GM19438 (cell line): ENCODE measurements at regions not wholly inside any gene's neighbourhood (a gene's known extent, or its start where the extent isn't known, plus 50 kb on each side); places are given as distances from the start of the nearest gene placed in this dataset.

ENCODE experiments used
- ATAC-seq: cut with Tn5 transposase; IDR thresholded peaks from one replicate; pipeline ENCODE4 v1.9.1; 2021; ENCODE audit warnings: low read depth; ENCODE audit not compliant: unreplicated experiment

DNA sequence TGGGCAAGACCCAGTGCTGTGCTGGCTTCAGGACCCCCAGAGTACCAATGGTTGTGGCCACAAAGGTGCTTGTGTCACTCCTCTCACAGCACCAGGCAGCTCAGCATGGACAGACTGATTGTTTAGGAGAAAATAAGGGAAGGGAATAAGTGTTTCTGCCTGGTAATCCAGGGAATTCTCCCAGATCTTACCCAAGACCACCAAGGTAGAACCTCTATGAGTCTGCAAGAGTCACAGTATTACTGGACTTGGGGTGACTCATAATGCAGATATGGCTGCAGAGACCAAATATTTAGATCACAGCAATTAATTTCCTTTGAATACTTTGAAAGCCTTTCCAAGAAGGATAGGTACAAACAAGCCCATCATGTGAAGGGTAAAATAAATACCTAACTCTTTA is 1178.3 kb upstream of the FLRT2 start:
- no peak for ATAC-seq

GRCh38 chr14:84361476-84361875 is 1168.5 kb upstream of the FLRT2 start:
- no peak for ATAC-seq

DNA sequence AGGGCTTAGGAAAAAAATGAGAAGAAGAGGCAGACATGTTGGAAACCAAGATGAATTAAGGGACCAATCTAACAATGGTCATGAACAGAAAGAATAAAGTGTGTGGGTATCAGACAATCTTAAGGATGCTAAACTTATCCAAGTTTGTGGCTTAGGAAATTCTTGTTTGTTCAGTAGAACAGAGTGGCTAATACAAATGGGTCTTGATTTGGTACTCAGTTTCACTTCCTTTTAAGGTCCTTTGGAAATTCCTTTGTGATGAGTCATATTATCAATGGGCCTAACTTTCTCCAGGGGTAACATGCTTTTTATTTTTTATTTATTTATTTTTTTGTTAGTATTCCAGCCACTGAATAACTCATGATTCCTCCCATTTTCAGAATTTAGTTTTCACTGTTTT is 1154.7 kb upstream of the FLRT2 start:
- no peak for ATAC-seq

GRCh38 chr14:84390010-84390409 is 1139.9 kb upstream of the FLRT2 start:
- no peak for ATAC-seq

- no peak for ATAC-seq
Observed at GRCh38 chr14:84397631-84398030, 1132.3 kb upstream of the FLRT2 start.

GRCh38 chr14:84399296-84399910 is 1130.5 kb upstream of the FLRT2 start:
- ATAC-seq: no peak

DNA sequence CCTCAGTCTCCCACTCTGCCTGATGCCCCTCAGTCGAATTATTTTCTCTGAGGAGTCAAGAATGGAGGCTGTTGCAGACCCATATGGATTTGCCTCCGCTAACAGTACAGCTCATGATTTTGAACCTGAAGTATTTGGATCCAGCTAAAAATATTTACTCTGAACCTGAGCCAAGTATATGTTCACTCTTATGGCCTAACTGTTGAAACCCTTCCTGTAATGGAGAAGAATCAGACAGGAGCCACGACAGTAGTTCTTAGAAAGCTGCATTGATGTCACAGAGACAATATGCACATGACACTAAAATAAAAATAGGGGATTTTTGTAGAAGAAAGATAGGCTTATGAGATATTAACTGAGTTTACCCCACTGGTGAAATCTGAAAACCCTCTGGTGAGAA is 1128.3 kb upstream of the FLRT2 start:
- ATAC-seq: no peak

GRCh38 chr14:84403585-84403984 is 1126.4 kb upstream of the FLRT2 start:
- ATAC-seq: no peak

DNA sequence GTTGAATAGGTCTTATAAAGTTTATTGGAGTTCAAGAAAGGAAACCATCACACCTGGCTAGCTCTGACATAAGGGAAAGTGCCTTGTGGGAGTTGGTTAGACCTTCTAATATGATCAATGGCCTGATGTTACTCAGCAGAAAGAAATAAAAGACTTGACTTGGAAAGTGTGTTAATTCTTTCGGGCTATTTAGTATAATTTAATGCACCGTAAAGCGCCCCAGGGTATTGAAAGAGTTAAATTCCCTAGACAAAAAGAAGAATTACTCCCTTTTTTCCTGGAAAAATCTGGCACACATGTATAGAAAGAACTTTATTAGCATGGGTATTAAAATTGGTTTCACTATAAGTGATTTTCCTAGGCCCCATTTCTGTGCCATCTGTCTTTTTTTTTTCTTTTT is 1125.7 kb upstream of the FLRT2 start:
- ATAC-seq: no peak

- ATAC-seq: no peak
Observed at GRCh38 chr14:84409435-84409834, 1120.5 kb upstream of the FLRT2 start.

GRCh38 chr14:84410344-84410743 is 1119.6 kb upstream of the FLRT2 start:
- no peak for ATAC-seq

GRCh38 chr14:84420221-84420620 is 1109.7 kb upstream of the FLRT2 start:
- no peak for ATAC-seq

GRCh38 chr14:84421621-84422020 is 1108.3 kb upstream of the FLRT2 start:
- ATAC-seq: no peak

DNA sequence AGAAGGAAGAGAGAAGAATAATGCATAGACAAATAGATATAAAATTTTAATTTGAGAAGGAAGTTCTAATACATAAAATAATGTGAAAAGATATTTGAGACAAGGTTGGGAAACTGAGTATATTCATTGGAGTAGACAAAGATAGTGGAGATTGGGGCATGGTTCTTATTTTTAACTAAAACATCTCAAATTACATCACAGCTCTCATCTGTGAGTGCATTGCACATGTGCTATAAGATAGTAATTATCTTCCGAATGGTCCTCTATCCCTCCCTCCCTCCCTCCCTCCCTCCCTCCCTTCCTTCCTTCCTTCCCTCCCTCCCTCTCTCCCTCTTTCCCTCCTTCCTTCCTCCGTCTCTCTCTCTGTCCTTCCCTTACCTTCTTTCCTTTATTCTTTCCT is 1104.0 kb upstream of the FLRT2 start:
- no peak for ATAC-seq

- no peak for ATAC-seq
Observed at GRCh38 chr14:84432676-84433075, 1097.3 kb upstream of the FLRT2 start.

- ATAC-seq: no peak
Observed at GRCh38 chr14:84433961-84434360, 1096.0 kb upstream of the FLRT2 start.

- no peak for ATAC-seq
Observed at GRCh38 chr14:84435820-84436324, 1094.1 kb upstream of the FLRT2 start.

- ATAC-seq: no peak
Observed at GRCh38 chr14:84436528-84436927, 1093.4 kb upstream of the FLRT2 start.

DNA sequence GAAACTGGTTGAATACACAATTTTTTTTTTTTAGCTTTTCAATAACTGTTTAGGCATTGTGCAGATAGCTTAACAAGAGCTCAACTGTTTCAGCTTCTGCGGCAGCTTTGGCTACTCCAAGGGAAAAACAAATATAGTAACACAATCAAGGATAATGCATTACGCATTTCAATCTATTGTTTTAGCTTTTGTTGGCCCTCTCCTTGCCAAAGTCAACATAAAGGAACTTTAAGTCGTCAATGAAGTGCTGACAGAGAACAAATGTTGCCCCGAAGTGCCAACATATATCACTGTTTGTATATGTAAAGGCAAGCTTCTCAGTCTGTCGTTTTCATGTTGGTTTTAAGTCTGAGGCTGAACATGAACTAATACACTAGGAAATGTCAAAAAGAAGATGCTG is 1087.4 kb upstream of the FLRT2 start:
- no peak for ATAC-seq

- ATAC-seq: no peak
Observed at GRCh38 chr14:84445486-84445885, 1084.5 kb upstream of the FLRT2 start.

- no peak for ATAC-seq
Observed at GRCh38 chr14:84446250-84446649, 1083.7 kb upstream of the FLRT2 start.

GRCh38 chr14:84453307-84453950 is 1076.5 kb upstream of the FLRT2 start:
- ATAC-seq: no peak
